H54 (cell line): ENCODE measurements at regions not wholly inside any gene's neighbourhood (a gene's known extent, or its start where the extent isn't known, plus 50 kb on each side); places are given as distances from the start of the nearest gene placed in this dataset.
A peak's percentile ranks its signal among the peaks of the same experiment; 100 is the strongest.

Experiments
- DNase-seq: peaks from one replicate; pipeline ENCODE4 v3.0.0; 2011; ENCODE audit warnings: low spot score, mixed read lengths; ENCODE audit not compliant: insufficient read length
- FAIRE-seq: peaks from 3 replicates; lab custom pipeline; 2011; peaks lifted over from hg19 to GRCh38; lab: Jason Lieb, UNC
- POLR2A ChIP-seq: IDR thresholded peaks from 2 replicates; pipeline ENCODE4 v1.6.1; 2011; ENCODE audit warnings: low read depth, mild to moderate bottlenecking, low read length

- FAIRE-seq (no peak), DNase-seq (no peak)
- no peak for TF ChIP-seq POLR2A
These were observed 50.4 kb upstream of the PRSS23 start for GRCh38 chr11:86749821-86750401.

DNA sequence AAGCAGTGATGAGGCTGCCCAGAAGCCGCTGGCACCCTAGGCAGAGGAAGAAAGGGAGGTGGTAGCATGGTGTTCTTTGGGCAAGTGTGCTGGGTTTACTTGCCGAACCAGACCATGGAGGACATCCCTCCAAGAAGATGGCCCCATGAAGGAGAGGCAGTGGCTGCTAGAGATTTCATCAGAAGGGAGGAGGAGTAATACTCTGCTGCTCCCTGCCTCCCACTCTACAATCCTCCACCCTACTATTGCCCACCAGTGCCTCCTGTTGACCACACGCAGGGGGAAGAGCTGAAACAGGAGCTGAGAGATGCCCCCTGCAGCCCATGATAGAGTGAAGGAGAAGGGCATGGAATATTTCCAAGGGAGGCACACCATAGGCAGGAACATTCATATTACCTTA, 51.0 kb upstream of the PRSS23 start:
- FAIRE-seq (no peak), DNase-seq (no peak)
- no peak for TF ChIP-seq POLR2A

DNA sequence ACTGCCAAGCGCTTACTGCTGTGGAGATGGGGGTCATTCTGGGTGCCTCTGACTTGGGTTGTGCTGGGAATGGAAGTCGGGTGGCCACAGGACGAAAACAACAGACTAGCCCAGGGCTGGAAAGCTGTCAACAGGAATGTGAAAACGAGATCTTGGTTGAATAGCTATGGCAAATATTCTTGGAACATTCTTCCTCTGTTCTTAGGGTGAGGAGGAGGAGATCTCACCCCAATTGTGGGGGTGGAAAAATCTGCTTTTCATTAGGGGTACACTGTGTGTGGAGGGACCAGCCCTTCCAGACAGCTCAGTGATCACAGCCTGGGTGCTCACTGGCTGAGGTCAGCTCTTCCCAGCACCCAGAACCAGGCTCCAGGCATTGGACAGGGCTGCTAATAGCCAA, 52.0 kb upstream of the PRSS23 start:
- FAIRE-seq (no peak), DNase-seq (no peak)
- no peak for TF ChIP-seq POLR2A

GRCh38 chr11:86747801-86748200, 52.5 kb upstream of the PRSS23 start:
- DNase-seq (no peak), FAIRE-seq (no peak)
- no peak for TF ChIP-seq POLR2A

GRCh38 chr11:86746514-86746913, 53.8 kb upstream of the PRSS23 start:
- no peak for TF ChIP-seq POLR2A
- FAIRE-seq (no peak), DNase-seq (no peak)

DNA sequence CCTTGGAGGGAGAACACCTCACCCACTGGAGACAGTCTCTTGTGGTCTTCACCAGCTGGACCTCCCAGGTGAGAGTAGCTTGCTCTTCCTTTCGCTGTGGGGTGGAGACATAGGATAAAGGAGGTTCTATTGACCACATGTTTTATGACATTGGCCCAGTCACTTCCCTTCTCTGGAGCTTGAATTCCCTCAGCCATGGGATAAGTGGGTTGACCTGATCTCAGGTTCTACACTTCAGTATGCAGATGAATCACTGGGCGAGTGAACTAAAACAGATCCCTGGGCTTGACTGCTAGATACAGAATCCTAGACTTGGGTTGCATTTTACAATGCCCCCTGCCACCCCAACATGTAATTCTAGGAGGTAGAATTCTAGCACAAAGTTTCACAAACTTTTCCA, 54.8 kb upstream of the PRSS23 start:
- TF ChIP-seq POLR2A = no peak
- DNase-seq = no peak
- FAIRE-seq = no peak

DNA sequence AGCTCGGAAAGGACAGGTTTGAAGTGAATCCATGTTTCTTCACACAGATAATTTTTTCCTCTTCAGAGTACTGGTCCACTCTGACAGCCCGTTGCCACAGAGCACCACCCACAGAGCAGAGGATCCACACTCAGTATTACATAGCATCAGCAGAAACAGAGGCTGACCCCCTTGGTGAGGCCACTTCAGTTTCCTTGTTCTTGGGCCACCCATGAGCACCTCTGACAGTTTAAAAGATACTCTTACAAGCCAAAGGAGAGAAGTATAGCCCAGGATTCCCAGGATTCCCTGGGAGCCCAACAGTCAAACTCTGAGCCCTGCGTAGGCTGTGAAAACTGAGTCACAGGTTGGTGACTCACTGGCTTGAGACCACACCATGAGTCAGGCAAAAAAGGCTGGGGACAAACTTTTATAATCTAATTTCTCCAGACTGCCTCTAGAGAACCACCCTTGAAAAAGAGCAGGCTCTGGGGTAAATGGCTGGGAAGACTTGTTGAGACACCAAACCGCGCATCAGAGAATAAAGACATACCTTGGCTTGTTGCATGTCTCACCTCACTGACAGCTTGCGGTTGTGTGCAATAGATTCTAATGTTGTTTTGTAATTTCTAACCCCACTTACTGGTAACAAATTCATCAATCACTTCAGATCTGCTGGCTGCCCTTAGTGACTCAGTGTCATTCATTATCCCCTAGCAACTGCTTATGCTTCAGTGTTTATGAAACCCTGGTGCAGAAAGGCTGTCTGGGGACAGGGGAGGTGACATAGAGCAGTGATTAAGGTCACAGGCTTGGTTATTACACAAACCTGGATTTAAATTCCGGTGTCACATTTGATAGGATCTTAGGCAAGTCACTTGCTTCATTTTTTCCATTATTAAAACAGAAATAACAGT, 56.9 kb upstream of the PRSS23 start:
- FAIRE-seq = peak; percentile 45
- no peak for DNase-seq
- TF ChIP-seq POLR2A = no peak

DNA sequence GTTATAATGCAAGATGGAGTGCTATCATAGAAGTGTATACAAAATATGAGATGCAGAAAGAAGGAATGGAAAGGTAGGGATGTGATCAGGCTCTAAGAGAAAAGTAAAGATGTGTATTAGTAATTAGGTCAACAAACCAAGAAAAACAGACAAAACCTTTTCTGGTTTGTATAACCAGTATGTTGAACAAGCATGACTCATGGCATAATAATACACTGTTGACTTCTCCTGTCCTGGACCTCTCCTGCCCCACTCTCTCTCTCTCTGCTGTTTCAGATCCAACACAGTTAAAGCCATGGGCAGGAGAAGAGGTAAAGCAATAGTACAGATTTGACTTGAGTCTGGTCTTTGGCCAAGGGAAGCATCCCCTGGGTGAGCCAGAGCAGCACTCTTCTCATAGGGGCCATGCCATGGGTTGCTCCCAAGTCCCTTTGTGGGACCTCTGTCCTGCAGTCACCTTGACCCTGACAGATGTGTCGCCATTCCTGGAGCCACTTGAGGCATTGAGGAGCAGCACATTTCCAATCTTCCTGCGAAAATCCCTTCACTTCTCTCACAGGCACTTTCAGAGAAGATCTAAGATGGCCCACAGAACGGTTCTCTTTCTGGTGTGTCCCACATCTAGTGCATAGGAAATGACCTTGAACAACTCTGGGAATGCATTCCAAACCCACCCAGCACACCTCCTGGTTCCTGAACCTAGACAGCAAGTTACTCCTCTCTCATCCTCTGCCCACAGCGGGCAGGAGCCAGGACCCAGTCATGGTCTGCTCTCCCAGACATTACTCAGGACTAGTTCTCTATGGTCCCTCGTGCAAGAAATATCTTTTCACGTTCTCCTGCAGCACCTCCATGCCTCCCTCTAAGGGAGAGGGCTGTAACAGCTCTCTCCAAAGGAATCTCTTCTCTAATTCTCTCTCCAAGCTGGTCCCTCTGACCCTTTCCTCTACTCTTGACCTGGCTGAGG, 58.2 kb upstream of the PRSS23 start:
- no peak for TF ChIP-seq POLR2A
- peak; percentile 69 for FAIRE-seq
- DNase-seq = no peak

DNA sequence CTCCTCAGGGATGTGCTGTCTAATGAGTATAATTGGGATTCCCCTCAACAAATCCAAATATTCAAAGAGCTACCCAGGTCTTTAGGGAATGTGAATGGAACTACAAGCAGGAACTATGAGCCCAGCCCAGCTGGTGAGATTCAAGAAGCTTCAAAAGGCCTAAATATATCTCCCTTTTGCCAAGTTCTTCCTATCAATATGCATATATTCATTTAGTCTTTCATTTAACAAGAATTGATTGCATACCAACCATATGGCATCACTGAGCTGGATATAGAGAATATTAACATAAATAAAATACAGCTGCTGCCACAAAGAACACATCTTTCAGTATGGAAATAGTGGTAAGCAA, 58.9 kb upstream of the PRSS23 start:
- no peak for FAIRE-seq

GRCh38 chr11:86740628-86741483, 59.5 kb upstream of the PRSS23 start:
- DNase-seq (no peak), FAIRE-seq (peak; percentile 71)

More for the DNA sequence above, 58.9 kb upstream of the PRSS23 start:
- DNase-seq = no peak
- no peak for TF ChIP-seq POLR2A

DNA sequence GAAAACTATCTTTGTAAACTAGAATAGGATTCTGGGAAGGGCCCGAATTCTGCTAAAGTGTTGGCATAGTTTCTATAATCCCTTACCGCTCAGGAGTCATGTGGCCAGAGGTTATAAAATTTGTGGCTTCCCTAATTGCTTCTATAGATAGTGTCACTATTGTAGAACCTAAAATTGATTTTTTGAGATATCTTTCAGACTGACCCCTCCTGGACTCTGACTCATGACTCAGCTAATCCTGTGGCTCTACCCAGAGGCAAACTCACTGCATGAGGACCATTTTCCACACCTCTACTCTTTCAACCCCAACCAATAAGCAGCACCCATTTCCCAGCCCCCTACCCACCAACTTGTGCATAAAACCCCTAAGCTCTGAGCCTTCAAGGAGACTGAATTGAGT, 61.8 kb upstream of the PRSS23 start:
- no peak for TF ChIP-seq POLR2A
- DNase-seq (no peak), FAIRE-seq (no peak)

More at GRCh38 chr11:86740628-86741483, 59.5 kb upstream of the PRSS23 start:
- no peak for TF ChIP-seq POLR2A

GRCh38 chr11:86737737-86738136, 62.6 kb upstream of the PRSS23 start:
- TF ChIP-seq POLR2A = no peak
- no peak for DNase-seq
- no peak for FAIRE-seq

- FAIRE-seq = no peak
- DNase-seq = no peak
- no peak for TF ChIP-seq POLR2A
These were observed 63.1 kb upstream of the PRSS23 start for GRCh38 chr11:86737230-86737629.
